PC-3 (cell line): ENCODE measurements at regions not wholly inside any gene's neighbourhood (a gene's known extent, or its start where the extent isn't known, plus 50 kb on each side); places are given as distances from the start of the nearest gene placed in this dataset.
A peak's percentile ranks its signal among the peaks of the same experiment; 100 is the strongest.

Experiments
- ATAC-seq: fragments of 200-7000 bp; cut with Tn5 transposase; 2 replicates; pipeline ENCODE4 v1.9.1; 2020; ENCODE audit warnings: mild to moderate bottlenecking, moderate library complexity
- BruUV-seq: library from RNA; stranded (reverse); fragments of 400-500 nt; replicated peaks from 2 replicates; lab custom pipeline; 2021; lab: Mats Ljungman, UMichigan
- CTCF ChIA-PET: fragments of 300-600 bp; sonication (Branson Sonifier 250); formaldehyde crosslinking; loops from one replicate; lab custom pipeline; 2022; ENCODE audit warnings: antibody characterized with exemption; lab: Charles Lee
- POLR2A ChIA-PET: fragments of 300-600 bp; sonication (Branson Sonifier 250); formaldehyde crosslinking; loops from one replicate; lab custom pipeline; 2022; ENCODE audit warnings: antibody characterized with exemption; ENCODE audit not compliant: unreplicated experiment; lab: Charles Lee
- DNase-seq: peaks from one replicate; pipeline ENCODE4 v3.0.0-alpha.2; 2015
- H2AFZ ChIP-seq: fragments of 300-600 bp; sonication (generic); 2 replicates; pipeline ENCODE4 v1.6.0; 2016; ENCODE audit warnings: antibody characterized with exemption, low read length
- H3F3A ChIP-seq: fragments of 300-600 bp; sonication (generic); one replicate; pipeline ENCODE4 v1.6.0; 2017; ENCODE audit warnings: antibody characterized with exemption, low read length, control low read depth, mild to moderate bottlenecking; ENCODE audit not compliant: unreplicated experiment
- H3K27ac ChIP-seq: fragments of 300-600 bp; sonication (generic); 2 replicates; pipeline ENCODE4 v1.5.1; 2016; ENCODE audit warnings: mild to moderate bottlenecking, low read length
- H3K27me3 ChIP-seq: fragments of 300-600 bp; sonication (generic); 2 replicates; pipeline ENCODE4 v1.6.1; 2016; ENCODE audit warnings: low read length, mixed read lengths
- H3K36me3 ChIP-seq: fragments of 300-600 bp; sonication (generic); 2 replicates; pipeline ENCODE4 v1.6.1; 2016; ENCODE audit warnings: low read depth, mixed run types, low read length, mixed read lengths
- H3K4me1 ChIP-seq: fragments of 300-600 bp; sonication (generic); 2 replicates; pipeline ENCODE4 v1.5.1; 2016; ENCODE audit warnings: low read length; ENCODE audit not compliant: insufficient read depth
- H3K4me2 ChIP-seq: fragments of 300-600 bp; sonication (generic); 2 replicates; pipeline ENCODE4 v1.6.0; 2016; ENCODE audit warnings: low read length
- H3K4me3 ChIP-seq: fragments of 300-600 bp; sonication (generic); 2 replicates; pipeline ENCODE4 v1.5.1; 2016; ENCODE audit warnings: mild to moderate bottlenecking, low read length, mixed read lengths
- H3K79me2 ChIP-seq: fragments of 300-600 bp; sonication (generic); 2 replicates; pipeline ENCODE4 v1.6.1; 2017; ENCODE audit warnings: low read length, mixed read lengths
- H3K9ac ChIP-seq: fragments of 300-600 bp; sonication (generic); 2 replicates; pipeline ENCODE4 v1.6.0; 2016; ENCODE audit warnings: mild to moderate bottlenecking, low read length
- H3K9me2 ChIP-seq: fragments of 300-600 bp; sonication (generic); replicated peaks from 2 replicates; pipeline ENCODE4 v1.6.1; 2016; ENCODE audit warnings: mixed run types, low read length, mixed read lengths
- H3K9me3 ChIP-seq: fragments of 300-600 bp; sonication (generic); 2 replicates; pipeline ENCODE4 v1.6.1; 2016; ENCODE audit warnings: low read length, mixed read lengths
- H4K20me1 ChIP-seq: fragments of 300-600 bp; sonication (generic); 2 replicates; pipeline ENCODE4 v1.6.1; 2016; ENCODE audit warnings: low read length, mixed read lengths
- CTCF ChIP-seq: fragments of 300-600 bp; sonication (generic); conservative IDR thresholded peaks from 2 replicates; pipeline ENCODE4 v1.5.1; 2017; ENCODE audit warnings: antibody characterized with exemption, low read depth, mild to moderate bottlenecking, low read length
- EZH2 ChIP-seq: fragments of 300-600 bp; sonication (generic); IDR thresholded peaks from one replicate; pipeline ENCODE4 v1.6.1; 2017; ENCODE audit warnings: antibody characterized with exemption, mild to moderate bottlenecking, low read length; ENCODE audit not compliant: unreplicated experiment
- EZH2phosphoT487 ChIP-seq: fragments of 300-600 bp; sonication (generic); IDR thresholded peaks from 2 replicates; pipeline ENCODE4 v1.6.1; 2018; ENCODE audit warnings: mild to moderate bottlenecking, antibody characterized with exemption, low read length, borderline replicate concordance
- intact Hi-C: fragments of 100-400 bp; cut with micrococcal nuclease; formaldehyde crosslinking; loops from 2 replicates; pipeline ENCODE4 v1.9.0; 2023

DNA sequence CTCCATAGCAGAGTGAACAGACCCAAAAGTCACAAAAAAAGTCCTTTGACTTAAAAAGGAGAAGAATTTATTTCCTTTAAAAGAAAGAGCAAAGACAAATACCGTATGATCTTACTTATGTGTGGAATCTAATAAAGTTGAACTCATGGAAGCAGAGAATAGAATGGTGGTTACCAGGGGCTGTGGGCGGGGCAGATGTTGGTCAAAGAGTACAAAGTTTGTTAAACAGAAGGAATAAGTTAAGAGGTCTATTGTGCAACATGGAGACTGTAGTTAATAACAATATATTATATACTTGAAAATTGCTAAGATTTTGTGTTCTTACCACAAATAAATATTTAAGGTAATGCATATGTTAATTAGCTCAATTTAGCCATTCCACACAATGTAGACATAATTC lies 173.3 kb upstream of the S100G start:
- H3K4me3 ChIP-seq: no peak overlapping the region
- ATAC-seq: no peak
- intact Hi-C loops: loop anchor here (10.0 kb wide), 1 partner anchor 108 kb away; no protein-coding TSS in a partner anchor
- no peak overlapping the region for H3K9ac ChIP-seq
- ChIA-PET CTCF (no interaction called here), POLR2A (no interaction called here)
- no TSS peak for BruUV-seq
- H4K20me1 ChIP-seq: no peaks in the 10 kb centered on the region
- H3K9me3 ChIP-seq: no peaks in the 10 kb centered on the region
- H3K79me2 ChIP-seq: no peaks in the 10 kb centered on the region
- TF ChIP-seq CTCF (no peak), EZH2 (no peak), EZH2phosphoT487 (no peak)
- H3F3A ChIP-seq: no peaks in the 10 kb centered on the region
- no peak overlapping the region for H3K27ac ChIP-seq
- no peak overlapping the region for H2AFZ ChIP-seq
- no peaks in the 10 kb centered on the region for H3K27me3 ChIP-seq
- H3K36me3 ChIP-seq: no peaks in the 10 kb centered on the region
- H3K4me1 ChIP-seq: peaks cover 26% of the 10 kb centered on the region
- no peak overlapping the region for H3K4me2 ChIP-seq
- H3K9me2 ChIP-seq: no peaks in the 10 kb centered on the region
- DNase-seq: peak; percentile 22

- TF ChIP-seq EZH2 (no peak), CTCF (no peak), EZH2phosphoT487 (no peak)
- BruUV-seq: no TSS peak
- ATAC-seq (peak; percentile 80), DNase-seq (peak; percentile 92)
- intact Hi-C loops: loop anchor here (10.0 kb wide), 1 partner anchor 105 kb away; no protein-coding TSS in a partner anchor
- Histone ChIP-seq H3K27ac (peak overlapping the region; percentile 100), H3K4me3 (peak overlapping the region; percentile 50; the same call in 1 of the 2 replicates), H3K9ac (peak overlapping the region; percentile 94), H3K79me2 (no peaks in the 10 kb centered on the region), H4K20me1 (no peaks in the 10 kb centered on the region), H3K9me3 (no peaks in the 10 kb centered on the region), H3K9me2 (no peaks in the 10 kb centered on the region), H3K4me1 (peaks cover 33% of the 10 kb centered on the region), H3F3A (no peaks in the 10 kb centered on the region), H3K4me2 (peak overlapping the region; percentile 81), H2AFZ (no peak overlapping the region), H3K27me3 (no peaks in the 10 kb centered on the region), H3K36me3 (no peaks in the 10 kb centered on the region)
- POLR2A ChIA-PET: interaction anchor here (0.6 kb wide), 1 partner anchor 9 kb away, joined by 47 read pairs; no protein-coding TSS in a partner anchor
- CTCF ChIA-PET: no interaction called here
Measured at GRCh38 chrX:16479206-16479869, 170.6 kb upstream of the S100G start.

DNA sequence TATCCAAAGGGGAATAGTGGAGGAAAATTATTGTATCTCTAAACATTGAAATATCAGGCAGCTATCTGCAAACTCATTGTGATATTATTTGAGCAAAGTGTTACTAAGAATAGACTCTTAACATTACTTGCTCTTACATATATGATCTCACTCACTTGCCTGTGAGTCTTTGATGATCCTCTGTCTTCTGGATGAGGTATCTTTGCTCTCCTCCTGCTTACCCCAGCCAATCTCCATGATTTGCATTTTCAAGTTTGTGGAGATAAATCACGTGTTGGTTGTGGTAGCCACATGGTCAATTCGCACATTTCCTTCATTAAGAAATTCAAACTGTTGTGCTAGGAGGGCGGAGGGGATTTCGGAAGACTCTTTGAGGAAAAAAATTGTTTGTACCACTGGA lies 169.9 kb upstream of the S100G start:
- TF ChIP-seq EZH2phosphoT487 (no peak), EZH2 (no peak), CTCF (no peak)
- Histone ChIP-seq H4K20me1 (no peaks in the 10 kb centered on the region), H3K79me2 (no peaks in the 10 kb centered on the region), H3K9me3 (no peaks in the 10 kb centered on the region), H3K27me3 (no peaks in the 10 kb centered on the region), H3K4me3 (0 out of 2 replicates have a peak overlapping the region, but pooled peaks have one; percentile 50), H3K4me1 (peaks cover 39% of the 10 kb centered on the region), H3K27ac (peak overlapping the region; percentile 100), H3K4me2 (peak overlapping the region; percentile 81), H3K9ac (peak overlapping the region; percentile 94), H3K36me3 (no peaks in the 10 kb centered on the region), H3K9me2 (no peaks in the 10 kb centered on the region), H2AFZ (no peak overlapping the region), H3F3A (no peaks in the 10 kb centered on the region)
- POLR2A ChIA-PET: no interaction called here
- intact Hi-C loops: no loop called here
- no TSS peak for BruUV-seq
- CTCF ChIA-PET: no interaction called here
- no peak for DNase-seq
- ATAC-seq: no peak
